A673 (cell line): ENCODE measurements at regions not wholly inside any gene's neighbourhood (a gene's known extent, or its start where the extent isn't known, plus 50 kb on each side); places are given as distances from the start of the nearest gene placed in this dataset.

Experiments used
- BruUV-seq: library from RNA; stranded (reverse); fragments of 400-500 nt; replicated peaks from 2 replicates; lab custom pipeline; 2021; lab: Mats Ljungman, UMichigan
- CTCF ChIA-PET: fragments of 300-600 bp; sonication (Branson Sonifier 250); formaldehyde crosslinking; loops from one replicate; lab custom pipeline; 2022; ENCODE audit warnings: antibody characterized with exemption; lab: Charles Lee
- POLR2A ChIA-PET: fragments of 300-600 bp; sonication (Branson Sonifier 250); formaldehyde crosslinking; loops from one replicate; lab custom pipeline; 2022; ENCODE audit warnings: antibody characterized with exemption; ENCODE audit not compliant: low non-redundant PET; lab: Charles Lee
- DNase-seq: peaks from one replicate; pipeline ENCODE4 v3.0.0-alpha.2; 2015; ENCODE audit warnings: low spot score
- H3K27ac ChIP-seq: fragments of 200-600 bp; sonication (generic); 2 replicates; pipeline ENCODE4 v1.5.1; 2016; ENCODE audit warnings: mixed run types, low read depth, mild to moderate bottlenecking, mixed read lengths, antibody characterized with exemption, low read length; ENCODE audit not compliant: poor library complexity, severe bottlenecking
- H3K27me3 ChIP-seq: fragments of 200-600 bp; sonication (generic); replicated peaks from 2 replicates; pipeline ENCODE4 v1.6.1; 2017; ENCODE audit warnings: mixed run types, low read depth, mild to moderate bottlenecking, mixed read lengths, antibody characterized with exemption, low read length; ENCODE audit not compliant: insufficient read depth, poor library complexity
- H3K36me3 ChIP-seq: fragments of 200-600 bp; sonication (generic); 2 replicates; pipeline ENCODE4 v1.6.1; 2016; ENCODE audit warnings: mixed run types, mild to moderate bottlenecking, mixed read lengths, antibody characterized with exemption, low read length; ENCODE audit not compliant: insufficient read depth, poor library complexity, severe bottlenecking
- H3K4me1 ChIP-seq: fragments of 200-600 bp; sonication (generic); 2 replicates; pipeline ENCODE4 v1.6.1; 2017; ENCODE audit warnings: mixed run types, mild to moderate bottlenecking, mixed read lengths, antibody characterized with exemption, low read length; ENCODE audit not compliant: insufficient read depth, poor library complexity, severe bottlenecking
- H3K4me3 ChIP-seq: fragments of 200-600 bp; sonication (generic); 2 replicates; pipeline ENCODE4 v1.5.1; 2016; ENCODE audit warnings: low read depth, mixed run types, mild to moderate bottlenecking, mixed read lengths, low read length; ENCODE audit not compliant: poor library complexity, severe bottlenecking
- H3K9me3 ChIP-seq: fragments of 200-600 bp; sonication (generic); 2 replicates; pipeline ENCODE4 v1.6.1; 2016; ENCODE audit warnings: mixed run types, low read depth, mild to moderate bottlenecking, mixed read lengths, antibody characterized with exemption, low read length; ENCODE audit not compliant: poor library complexity, severe bottlenecking
- CTCF ChIP-seq: fragments of 300-800, 200-600 bp; sonication (generic); conservative IDR thresholded peaks from 2 replicates; pipeline ENCODE4 v1.5.1; 2017; ENCODE audit warnings: low read depth, mild to moderate bottlenecking, antibody characterized with exemption, low read length, moderate library complexity, mixed read lengths
- EZH2 ChIP-seq: fragments of 200-600 bp; sonication (generic); IDR thresholded peaks from 2 replicates; pipeline ENCODE4 v1.6.1; 2017; ENCODE audit warnings: borderline replicate concordance, low read depth, mild to moderate bottlenecking, mixed read lengths, antibody characterized with exemption, low read length; ENCODE audit not compliant: poor library complexity, severe bottlenecking
- intact Hi-C: fragments of 100-400 bp; cut with micrococcal nuclease; formaldehyde crosslinking; loops from one replicate; pipeline ENCODE4 v1.10.0; 2022; ENCODE audit not compliant: unreplicated experiment

- Histone ChIP-seq H3K4me3 (no peak overlapping the region), H3K4me1 (no peaks in the 10 kb centered on the region), H3K9me3 (no peaks in the 10 kb centered on the region), H3K27ac (no peak overlapping the region), H3K27me3 (no peaks in the 10 kb centered on the region), H3K36me3 (no peaks in the 10 kb centered on the region)
- DNase-seq: no peak
- intact Hi-C loops: no loop called here
- BruUV-seq: no TSS peak
- TF ChIP-seq CTCF (no peak), EZH2 (no peak)
- CTCF ChIA-PET: interaction anchor here (0.5 kb wide), 1 partner anchor 123 kb away, joined by 5 read pairs; no protein-coding TSS in a partner anchor
- POLR2A ChIA-PET: no interaction called here
These were observed 63.6 kb upstream of the ELK3 start for GRCh38 chr12:96130396-96131059.

- POLR2A ChIA-PET: no interaction called here
- no TSS peak for BruUV-seq
- no peaks in the 10 kb centered on the region for H3K4me1 ChIP-seq
- CTCF ChIA-PET: no interaction called here
- no peak for TF ChIP-seq EZH2
- no peak for TF ChIP-seq CTCF
- DNase-seq: no peak
- H3K4me3 ChIP-seq: no peak overlapping the region
- no peak overlapping the region for H3K27ac ChIP-seq
- H3K36me3 ChIP-seq: no peaks in the 10 kb centered on the region
- intact Hi-C loops: no loop called here
- no peaks in the 10 kb centered on the region for H3K27me3 ChIP-seq
- no peaks in the 10 kb centered on the region for H3K9me3 ChIP-seq
These were observed 62.9 kb upstream of the ELK3 start for GRCh38 chr12:96131230-96131788.

GRCh38 chr12:96132819-96133218 is 61.4 kb upstream of the ELK3 start:
- CTCF ChIA-PET: no interaction called here
- Histone ChIP-seq H3K4me3 (no peak overlapping the region), H3K27ac (no peak overlapping the region), H3K4me1 (no peaks in the 10 kb centered on the region), H3K27me3 (no peaks in the 10 kb centered on the region), H3K9me3 (no peaks in the 10 kb centered on the region), H3K36me3 (no peaks in the 10 kb centered on the region)
- intact Hi-C loops: no loop called here
- BruUV-seq: no TSS peak
- TF ChIP-seq EZH2: no peak
- TF ChIP-seq CTCF: peak; percentile 44
- peak; percentile 23 for DNase-seq
- POLR2A ChIA-PET: no interaction called here
